ENCODE measurements at regions not wholly inside any gene's neighbourhood (a gene's known extent, or its start where the extent isn't known, plus 50 kb on each side); places are given as distances from the start of the nearest gene placed in this dataset.
A peak's percentile ranks its signal among the peaks of the same experiment; 100 is the strongest.

DNA sequence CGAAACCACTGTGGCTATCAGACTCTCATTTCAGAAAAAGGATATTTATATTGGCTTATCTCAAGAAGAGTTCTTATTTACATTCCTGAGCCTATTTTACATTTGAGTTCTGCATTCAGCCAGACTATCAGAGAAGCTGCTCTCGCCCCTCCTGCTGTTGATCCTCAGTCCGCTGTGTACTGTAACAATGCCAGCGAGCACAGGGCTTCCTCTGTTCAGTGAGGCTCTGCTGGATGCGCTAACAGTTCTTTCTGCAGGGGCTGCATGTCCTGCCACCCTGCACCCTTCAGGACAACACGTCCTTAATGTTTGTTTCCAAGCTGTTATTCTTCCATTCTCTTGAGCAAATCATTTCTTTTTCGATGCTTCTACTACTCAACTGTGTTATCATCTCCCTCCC lies 463.7 kb upstream of the SGCG start:
- no peaks in the 10 kb centered on the region for H3F3A ChIP-seq (replicated peaks; ENCODE audit: low read depth)
- peak overlapping the region; percentile 79; the same call in 1 of the 2 replicates for H2AFZ ChIP-seq
- Mint-ChIP-seq H3K27ac (no peak overlapping the region), H3K27me3 (ENCODE audit: insufficient read depth, low read depth, poor library complexity) (peaks cover 1% of the 10 kb centered on the region), H3K4me1 (no peaks in the 10 kb centered on the region), H3K9me3 (no peaks in the 10 kb centered on the region; the same call in 2 of the 3 replicates), H3K36me3 (ENCODE audit: low read depth) (no peaks in the 10 kb centered on the region), H3K4me3 (no peak overlapping the region)
- no peaks in the 10 kb centered on the region for H4K20me1 ChIP-seq (replicated peaks; ENCODE audit: insufficient read depth)
- no peaks in the 10 kb centered on the region for H3K9me2 ChIP-seq (ENCODE audit: insufficient read depth)
- no peak for DNase-seq (ENCODE audit: low spot score)
- no peaks in the 10 kb centered on the region for H3K27me3 ChIP-seq (ENCODE audit: insufficient read depth)
- no peaks in the 10 kb centered on the region for H3K36me3 ChIP-seq (ENCODE audit: insufficient read depth)
- no peaks in the 10 kb centered on the region for H3K79me2 ChIP-seq (replicated peaks; ENCODE audit: insufficient read depth)
- peak; percentile 72 for ATAC-seq
- H3K4me2 ChIP-seq = no peak overlapping the region
- H3K27ac ChIP-seq (ENCODE audit: low read depth) = no peak overlapping the region
- no peak for TF ChIP-seq CTCF (conservative IDR thresholded peaks at IDR 0.05; ENCODE audit: low read depth in 2 of 2)
- no peak overlapping the region for H3K4me3 ChIP-seq
- H3K4me1 ChIP-seq (ENCODE audit: insufficient read depth) = no peaks in the 10 kb centered on the region

DNA sequence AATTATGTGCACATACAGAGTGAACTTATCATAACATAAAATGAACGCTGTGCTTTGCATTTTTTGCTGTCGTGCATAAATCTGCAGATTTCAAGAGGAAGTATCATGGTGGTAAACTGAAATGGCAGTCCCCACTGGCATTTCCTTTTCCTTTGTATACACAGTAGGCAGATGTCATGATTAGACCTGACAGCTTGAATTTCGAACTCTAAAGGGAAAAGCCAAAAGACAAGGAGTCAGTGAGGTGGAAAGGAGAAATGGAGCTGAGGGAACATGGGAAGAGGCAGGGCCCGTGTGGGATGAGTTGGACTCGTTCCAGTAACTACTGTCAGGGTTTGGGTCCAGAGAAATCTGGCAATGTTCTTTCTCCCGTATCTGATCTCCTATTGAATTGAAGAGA lies 454.1 kb upstream of the SGCG start:
- H3K4me2 ChIP-seq = no peak overlapping the region
- H3K27ac ChIP-seq (ENCODE audit: low read depth) = no peak overlapping the region
- Mint-ChIP-seq H3K4me1 (no peaks in the 10 kb centered on the region), H3K27me3 (ENCODE audit: insufficient read depth, low read depth, poor library complexity) (no peaks in the 10 kb centered on the region), H3K27ac (no peak overlapping the region), H3K4me3 (no peak overlapping the region), H3K36me3 (ENCODE audit: low read depth) (no peaks in the 10 kb centered on the region), H3K9me3 (peaks cover 5% of the 10 kb centered on the region; the same call in 1 of the 3 replicates)
- H3K79me2 ChIP-seq (replicated peaks; ENCODE audit: insufficient read depth) = no peaks in the 10 kb centered on the region
- no peaks in the 10 kb centered on the region for H3K36me3 ChIP-seq (ENCODE audit: insufficient read depth)
- no peak overlapping the region for H3K4me3 ChIP-seq
- H3K9me2 ChIP-seq (ENCODE audit: insufficient read depth) = no peaks in the 10 kb centered on the region
- no peaks in the 10 kb centered on the region for H3F3A ChIP-seq (replicated peaks; ENCODE audit: low read depth)
- no peak for DNase-seq (ENCODE audit: low spot score)
- ATAC-seq = no peak
- H3K4me1 ChIP-seq (ENCODE audit: insufficient read depth) = no peaks in the 10 kb centered on the region
- no peak overlapping the region for H2AFZ ChIP-seq
- no peaks in the 10 kb centered on the region for H4K20me1 ChIP-seq (replicated peaks; ENCODE audit: insufficient read depth)
- no peaks in the 10 kb centered on the region for H3K27me3 ChIP-seq (ENCODE audit: insufficient read depth)
- no peak for TF ChIP-seq STAT1 (IDR thresholded peaks at IDR 0.05; ENCODE audit: unreplicated experiment)
- no peak for TF ChIP-seq POLR2AphosphoS5 (IDR thresholded peaks at IDR 0.05; ENCODE audit: low read depth)
- TF ChIP-seq ZNF331 (CRISPR knock-in tag; IDR thresholded peaks at IDR 0.05; ENCODE audit: low read depth) = no peak
- no peak for TF ChIP-seq ZNF462 (CRISPR knock-in tag; IDR thresholded peaks at IDR 0.05)
- no peak for TF ChIP-seq NANOG (IDR thresholded peaks at IDR 0.05; ENCODE audit: borderline replicate concordance)
- TF ChIP-seq CREB1 (CRISPR knock-in tag; IDR thresholded peaks at IDR 0.05; ENCODE audit: low read depth) = no peak
- no peak for TF ChIP-seq EZH2 (IDR thresholded peaks at IDR 0.05; ENCODE audit: low read depth, unreplicated experiment)
- TF ChIP-seq JUNB (IDR thresholded peaks at IDR 0.05; ENCODE audit: unreplicated experiment) = no peak
- TF ChIP-seq, protein P1, sequence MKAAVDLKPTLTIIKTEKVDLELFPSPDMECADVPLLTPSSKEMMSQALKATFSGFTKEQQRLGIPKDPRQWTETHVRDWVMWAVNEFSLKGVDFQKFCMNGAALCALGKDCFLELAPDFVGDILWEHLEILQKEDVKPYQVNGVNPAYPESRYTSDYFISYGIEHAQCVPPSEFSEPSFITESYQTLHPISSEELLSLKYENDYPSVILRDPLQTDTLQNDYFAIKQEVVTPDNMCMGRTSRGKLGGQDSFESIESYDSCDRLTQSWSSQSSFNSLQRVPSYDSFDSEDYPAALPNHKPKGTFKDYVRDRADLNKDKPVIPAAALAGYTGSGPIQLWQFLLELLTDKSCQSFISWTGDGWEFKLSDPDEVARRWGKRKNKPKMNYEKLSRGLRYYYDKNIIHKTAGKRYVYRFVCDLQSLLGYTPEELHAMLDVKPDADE (IDR thresholded peaks at IDR 0.05) = no peak
- TF ChIP-seq ZNF114 (CRISPR knock-in tag; IDR thresholded peaks at IDR 0.05) = no peak
- TF ChIP-seq CTCF (conservative IDR thresholded peaks at IDR 0.05; ENCODE audit: low read depth in 2 of 2) = no peak

Data from GM23338 (cell line).